ENCODE measurements at regions not wholly inside any gene's neighbourhood (a gene's known extent, or its start where the extent isn't known, plus 50 kb on each side); places are given as distances from the start of the nearest gene placed in this dataset.
A peak's percentile ranks its signal among the peaks of the same experiment; 100 is the strongest.

DNA sequence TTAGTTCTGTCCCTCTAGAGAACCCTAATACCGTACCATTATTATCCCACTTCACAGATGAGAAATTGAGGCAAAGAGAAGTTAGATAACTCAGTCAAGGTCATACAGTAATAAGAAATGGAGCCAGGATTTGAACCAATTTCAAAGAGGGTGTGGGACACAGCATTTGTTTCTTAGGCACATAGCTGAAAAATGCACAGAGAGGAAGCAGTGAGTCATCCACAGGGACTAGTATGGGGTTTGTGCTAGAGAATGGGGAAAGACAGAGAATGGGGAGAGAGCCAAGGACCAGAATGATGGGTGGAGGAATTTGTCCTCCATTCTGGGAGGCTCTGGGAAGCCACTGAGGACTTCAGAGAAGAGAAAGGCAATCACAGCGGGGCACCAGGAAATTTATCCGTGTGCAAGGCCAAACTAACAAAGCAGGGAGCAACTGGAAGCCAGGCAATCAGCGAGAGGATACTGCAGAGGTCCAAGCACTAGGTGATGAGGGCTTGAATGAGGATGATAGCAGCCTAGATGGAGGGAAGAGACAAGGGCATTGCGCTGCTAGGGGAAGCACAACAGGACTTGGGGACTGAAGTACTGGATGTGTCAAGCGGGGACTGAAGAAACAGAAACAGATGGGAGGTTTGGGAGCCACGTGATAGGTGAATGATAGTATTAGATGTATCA, 78.1 kb upstream of the ZFHX3 start:
- peak overlapping the region in 1 of 2 donors; percentile 51 for H3K27ac ChIP-seq (ENCODE audit: low read depth in 1 of 2, low read length in 1 of 2)
- ATAC-seq (ENCODE audit: insufficient read depth, low FRiP score), result peak; percentile 48
- no peak for TF ChIP-seq CTCF (IDR thresholded peaks at IDR 0.05; ENCODE audit: control extremely low read depth, extremely low read depth)
- H3K36me3 ChIP-seq (ENCODE audit: control insufficient read depth in 4 of 4, insufficient read depth in 4 of 4, low read length in 4 of 4), result no peaks in the 10 kb centered on the region
- H3K4me1 ChIP-seq (ENCODE audit: control insufficient read depth in 5 of 5, insufficient read depth in 5 of 5, low read length in 5 of 5), result peaks cover 0 to 6% (median 0%) of the 10 kb centered on the region in 5 donors
- 87 to 91% methylated on average over 7 of the region's 7 CpGs for WGBS, 2 donors
- H3K4me3 ChIP-seq, result no peak overlapping the region
- H3K9ac ChIP-seq (ENCODE audit: insufficient read depth in 1 of 2, low read length in 2 of 2), result no peak overlapping the region
- DNase-seq, result no peak
- H3K9me3 ChIP-seq (ENCODE audit: control insufficient read depth in 4 of 4, insufficient read depth in 3 of 4, low read length in 3 of 4), result peaks cover 0 to 2% (median 1%) of the 10 kb centered on the region in 4 donors
- no peaks in the 10 kb centered on the region for H3K27me3 ChIP-seq (ENCODE audit: control insufficient read depth in 3 of 3, insufficient read depth in 3 of 3, low read length in 2 of 3)

GRCh38 chr16:73124665-73125375, 76.9 kb upstream of the ZFHX3 start:
- H3K27ac ChIP-seq (ENCODE audit: low read depth in 1 of 2, low read length in 1 of 2), result no peak overlapping the region
- peaks cover 0 to 2% (median 1%) of the 10 kb centered on the region in 4 donors for H3K9me3 ChIP-seq (ENCODE audit: control insufficient read depth in 4 of 4, insufficient read depth in 3 of 4, low read length in 3 of 4)
- TF ChIP-seq CTCF (IDR thresholded peaks at IDR 0.05; ENCODE audit: control extremely low read depth, extremely low read depth), result no peak
- no peak overlapping the region for H3K4me3 ChIP-seq
- H3K27me3 ChIP-seq (ENCODE audit: control insufficient read depth in 3 of 3, insufficient read depth in 3 of 3, low read length in 2 of 3), result no peaks in the 10 kb centered on the region
- H3K9ac ChIP-seq (ENCODE audit: insufficient read depth in 1 of 2, low read length in 2 of 2), result no peak overlapping the region
- peaks cover 0 to 6% (median 0%) of the 10 kb centered on the region in 5 donors for H3K4me1 ChIP-seq (ENCODE audit: control insufficient read depth in 5 of 5, insufficient read depth in 5 of 5, low read length in 5 of 5)
- ATAC-seq (ENCODE audit: insufficient read depth, low FRiP score) (no peak), DNase-seq (no peak)
- 72 to 91% methylated on average over 4 of the region's 4 CpGs for WGBS, 2 donors
- no peaks in the 10 kb centered on the region for H3K36me3 ChIP-seq (ENCODE audit: control insufficient read depth in 4 of 4, insufficient read depth in 4 of 4, low read length in 4 of 4)

GRCh38 chr16:73124097-73124652, 76.2 kb upstream of the ZFHX3 start:
- H3K36me3 ChIP-seq (ENCODE audit: control insufficient read depth in 4 of 4, insufficient read depth in 4 of 4, low read length in 4 of 4), result no peaks in the 10 kb centered on the region
- H3K9ac ChIP-seq (ENCODE audit: insufficient read depth in 1 of 2, low read length in 2 of 2), result no peak overlapping the region
- DNase-seq (no peak), ATAC-seq (ENCODE audit: insufficient read depth, low FRiP score) (no peak)
- H3K9me3 ChIP-seq (ENCODE audit: control insufficient read depth in 4 of 4, insufficient read depth in 3 of 4, low read length in 3 of 4), result peaks cover 0 to 2% (median 0%) of the 10 kb centered on the region in 4 donors
- H3K4me1 ChIP-seq (ENCODE audit: control insufficient read depth in 5 of 5, insufficient read depth in 5 of 5, low read length in 5 of 5), result peaks cover 0 to 6% (median 0%) of the 10 kb centered on the region in 5 donors
- no peaks in the 10 kb centered on the region for H3K27me3 ChIP-seq (ENCODE audit: control insufficient read depth in 3 of 3, insufficient read depth in 3 of 3, low read length in 2 of 3)
- H3K4me3 ChIP-seq, result no peak overlapping the region
- 92 to 94% methylated on average over 10 of the region's 10 CpGs for WGBS, 2 donors
- TF ChIP-seq CTCF (IDR thresholded peaks at IDR 0.05; ENCODE audit: control extremely low read depth, extremely low read depth), result no peak
- no peak overlapping the region for H3K27ac ChIP-seq (ENCODE audit: low read depth in 1 of 2, low read length in 1 of 2)

Measured in lung (tissue), 11 donors.